Peyer's patch (tissue), 4 donors: ENCODE measurements at regions not wholly inside any gene's neighbourhood (a gene's known extent, or its start where the extent isn't known, plus 50 kb on each side); places are given as distances from the start of the nearest gene placed in this dataset.

Source experiments
- POLR2A ChIP-seq, 2 donors: fragments of 450-650 bp; IDR thresholded peaks; one replicate each; pipeline ENCODE4 v1.5.1; 2017; ENCODE audit warnings: antibody characterized with exemption in 2 of 2, mild to moderate bottlenecking in 2 of 2, moderate library complexity in 2 of 2
- TF ChIP-seq, protein P1 (sequence below), 6 experiments: fragments of 450-650 bp in 4 of 6; fragments of 200-600 bp in 2 of 6; sonication (generic) in 1 of 6; IDR thresholded peaks; one replicate each; pipeline ENCODE4 v1.5.1; 2017 to 2019; ENCODE audit warnings: antibody characterized with exemption in 6 of 6, mild to moderate bottlenecking in 3 of 6, moderate library complexity in 1 of 6

DNA sequence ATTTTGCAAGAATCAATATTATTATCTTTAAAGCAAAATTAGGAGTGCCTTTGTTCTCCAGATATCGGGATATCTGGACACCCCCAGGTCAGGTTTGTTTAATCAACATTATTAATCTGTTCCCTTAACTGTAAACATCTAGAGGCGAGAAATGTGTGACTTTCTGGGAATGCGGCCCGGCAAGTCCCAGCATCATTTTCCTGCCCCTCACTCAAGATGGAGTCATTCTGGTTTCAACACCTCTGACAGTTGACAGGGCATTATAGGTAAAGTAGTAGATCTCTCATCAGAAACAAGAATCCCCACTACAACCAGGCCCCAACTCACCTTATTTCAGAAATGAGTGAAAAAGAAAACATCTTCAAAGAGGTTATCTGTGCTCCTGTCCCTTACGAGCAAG lies 331.6 kb upstream of the ZFP42 start:
- no peak for TF ChIP-seq POLR2A (IDR thresholded peaks at IDR 0.05)
- TF ChIP-seq, protein P1, sequence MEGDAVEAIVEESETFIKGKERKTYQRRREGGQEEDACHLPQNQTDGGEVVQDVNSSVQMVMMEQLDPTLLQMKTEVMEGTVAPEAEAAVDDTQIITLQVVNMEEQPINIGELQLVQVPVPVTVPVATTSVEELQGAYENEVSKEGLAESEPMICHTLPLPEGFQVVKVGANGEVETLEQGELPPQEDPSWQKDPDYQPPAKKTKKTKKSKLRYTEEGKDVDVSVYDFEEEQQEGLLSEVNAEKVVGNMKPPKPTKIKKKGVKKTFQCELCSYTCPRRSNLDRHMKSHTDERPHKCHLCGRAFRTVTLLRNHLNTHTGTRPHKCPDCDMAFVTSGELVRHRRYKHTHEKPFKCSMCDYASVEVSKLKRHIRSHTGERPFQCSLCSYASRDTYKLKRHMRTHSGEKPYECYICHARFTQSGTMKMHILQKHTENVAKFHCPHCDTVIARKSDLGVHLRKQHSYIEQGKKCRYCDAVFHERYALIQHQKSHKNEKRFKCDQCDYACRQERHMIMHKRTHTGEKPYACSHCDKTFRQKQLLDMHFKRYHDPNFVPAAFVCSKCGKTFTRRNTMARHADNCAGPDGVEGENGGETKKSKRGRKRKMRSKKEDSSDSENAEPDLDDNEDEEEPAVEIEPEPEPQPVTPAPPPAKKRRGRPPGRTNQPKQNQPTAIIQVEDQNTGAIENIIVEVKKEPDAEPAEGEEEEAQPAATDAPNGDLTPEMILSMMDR (IDR thresholded peaks at IDR 0.05) = no peak
